ENCODE measurements at regions not wholly inside any gene's neighbourhood (a gene's known extent, or its start where the extent isn't known, plus 50 kb on each side); places are given as distances from the start of the nearest gene placed in this dataset.
A peak's percentile ranks its signal among the peaks of the same experiment; 100 is the strongest.
"Not testable (repeated sequence)": the region's sequence is repeated elsewhere in the genome, so short reads cannot be mapped to it uniquely, and the experiment has no call there.

DNA sequence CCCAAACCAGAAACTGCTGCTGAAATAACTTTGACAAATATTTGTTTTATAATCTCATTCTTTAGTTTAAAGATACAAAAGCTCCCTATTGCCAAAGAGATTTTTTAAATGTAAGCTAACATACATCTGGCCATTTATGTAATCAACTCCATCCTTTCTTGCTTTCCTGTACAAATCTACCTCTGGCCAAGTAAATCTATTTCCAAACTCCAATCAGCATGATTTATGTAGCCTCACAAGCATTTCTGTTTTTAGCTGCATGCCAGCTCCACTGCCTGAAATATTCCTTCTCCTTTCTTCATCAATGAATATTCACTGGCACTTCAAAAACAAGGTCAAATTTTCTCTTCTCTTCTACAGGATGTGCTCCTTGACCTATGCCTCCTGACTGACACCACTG, 80.0 kb downstream of the SHOX2 start:
- no peak for DNase-seq (ENCODE audit: low spot score)

DNA sequence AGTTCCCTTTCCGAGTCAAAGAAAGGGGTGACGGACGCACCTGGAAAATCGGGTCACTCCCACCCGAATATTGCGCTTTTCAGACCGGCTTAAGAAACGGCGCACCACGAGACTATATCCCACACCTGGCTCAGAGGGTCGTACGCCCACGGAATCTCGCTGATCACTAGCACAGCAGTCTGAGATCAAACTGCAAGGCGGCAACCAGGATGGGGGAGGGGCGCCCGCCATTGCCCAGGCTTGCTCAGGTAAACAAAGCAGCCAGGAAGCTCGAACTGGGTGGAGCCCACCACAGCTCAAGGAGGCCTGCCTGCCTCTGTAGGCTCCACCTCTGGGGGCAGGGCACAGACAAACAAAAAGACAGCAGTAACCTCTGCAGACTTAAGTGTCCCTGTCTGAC, 86.3 kb downstream of the SHOX2 start:
- DNase-seq (ENCODE audit: low spot score) = not testable (repeated sequence)

DNA sequence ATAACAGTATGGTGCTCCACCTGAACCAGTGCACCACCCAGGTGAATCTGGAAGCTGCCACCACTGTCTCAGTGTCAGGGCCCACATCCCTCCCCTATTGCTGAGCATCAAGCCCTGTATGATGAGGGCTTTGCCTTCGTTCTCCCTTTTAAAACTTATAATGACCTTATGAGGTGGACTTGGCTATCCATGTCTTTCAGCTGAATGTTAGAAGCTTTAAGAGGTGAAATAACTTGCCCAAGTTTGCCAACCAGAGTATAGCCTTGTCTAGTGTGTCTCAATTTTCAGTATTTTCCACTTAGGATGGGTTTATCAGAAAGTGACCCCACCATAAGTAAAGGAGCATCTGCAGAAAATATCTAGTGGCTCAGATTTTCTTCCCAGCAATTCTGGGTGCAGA, 87.8 kb downstream of the SHOX2 start:
- no peak for DNase-seq (ENCODE audit: low spot score)

DNA sequence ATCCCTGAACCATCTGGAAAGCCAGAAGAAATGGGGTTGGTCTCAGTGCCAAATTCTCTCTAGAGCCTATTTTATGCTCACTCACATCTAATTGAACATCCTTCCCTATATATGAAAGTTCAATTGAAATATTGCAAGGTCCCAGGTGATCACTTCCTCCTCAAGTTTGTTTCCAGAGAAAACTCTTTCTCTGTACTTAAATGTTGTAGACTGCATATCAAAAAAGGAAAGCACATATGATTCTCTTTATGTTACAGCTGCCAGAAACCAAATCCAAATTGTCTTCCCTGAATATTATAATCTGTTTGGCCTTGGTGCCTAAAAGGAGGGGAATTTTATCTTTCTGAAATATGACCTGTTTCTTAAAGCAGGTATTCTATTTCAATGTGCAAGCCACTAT, 93.3 kb downstream of the SHOX2 start:
- DNase-seq (ENCODE audit: low spot score) = no peak

DNA sequence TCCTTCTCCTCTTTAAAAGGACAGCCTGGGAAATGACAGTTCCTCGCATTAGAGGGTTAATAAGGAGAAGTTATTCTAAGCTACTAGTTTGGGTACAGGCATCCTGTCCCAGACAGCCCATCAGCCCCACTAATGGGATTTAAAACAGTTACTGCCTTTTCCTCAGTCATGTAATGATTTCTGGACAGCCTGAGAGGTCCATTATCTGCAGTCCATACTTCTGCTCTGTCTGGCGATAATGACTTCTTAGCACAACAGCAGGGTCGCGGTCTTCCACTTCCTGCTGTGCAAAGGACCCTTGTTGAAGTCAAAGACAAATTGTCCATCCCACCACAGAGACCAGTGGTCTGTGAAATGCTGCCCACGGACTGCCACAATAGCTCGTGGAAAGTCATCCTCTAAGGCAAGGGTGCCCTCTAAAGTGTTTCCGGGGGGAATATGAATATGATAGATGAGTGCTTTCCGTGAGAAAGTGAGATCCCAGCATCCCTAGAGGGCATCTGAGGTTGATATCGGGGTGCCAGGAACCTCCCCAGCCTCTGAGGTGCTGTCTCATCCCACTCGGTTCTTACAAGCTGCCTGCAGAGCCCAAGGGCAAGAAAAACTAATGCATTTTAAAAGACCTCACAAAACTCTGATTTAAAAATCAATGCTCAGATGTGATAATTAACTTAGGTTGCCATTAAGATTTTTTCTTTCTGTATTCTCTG, 100.7 kb downstream of the SHOX2 start:
- DNase-seq (ENCODE audit: low spot score) = peak; percentile 55

DNA sequence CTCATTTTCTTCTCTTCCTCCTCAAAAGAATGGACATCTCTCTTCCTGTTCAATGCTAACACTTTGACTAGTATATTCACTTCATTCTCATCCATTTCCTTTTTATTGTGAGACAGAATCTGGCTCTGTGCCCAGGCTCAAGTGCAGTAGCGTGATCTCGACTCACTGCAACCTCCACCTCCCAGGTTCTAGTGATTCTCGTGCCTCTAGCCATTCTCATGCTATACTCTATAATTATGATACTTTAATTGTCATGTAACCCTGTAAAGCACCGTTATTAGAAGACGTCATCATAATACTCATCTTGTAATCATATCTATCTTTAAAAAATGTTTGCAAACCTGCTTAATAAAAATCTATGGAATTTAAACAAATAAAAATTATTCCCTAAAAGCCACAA, 107.0 kb downstream of the SHOX2 start:
- no peak for DNase-seq (ENCODE audit: low spot score)

DNA sequence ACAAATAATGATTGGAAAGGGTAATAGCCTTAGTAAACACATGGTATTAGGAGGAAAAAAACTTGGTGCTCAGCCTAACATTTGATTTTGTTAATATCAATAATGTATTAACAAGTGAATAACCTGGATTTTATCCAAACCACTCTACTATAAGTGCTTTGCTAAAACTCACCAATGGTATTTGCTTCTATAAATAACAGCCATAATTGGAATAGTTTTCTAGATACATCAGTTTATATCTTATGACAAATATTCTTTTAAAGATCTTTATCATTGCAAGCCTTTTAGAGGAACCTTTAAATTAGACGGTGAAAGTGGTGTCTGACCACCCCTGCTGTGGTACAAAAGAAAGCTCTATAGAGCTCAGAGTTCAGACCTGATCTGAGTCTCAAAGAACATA, 123.9 kb downstream of the SHOX2 start:
- DNase-seq (ENCODE audit: low spot score) = no peak

DNA sequence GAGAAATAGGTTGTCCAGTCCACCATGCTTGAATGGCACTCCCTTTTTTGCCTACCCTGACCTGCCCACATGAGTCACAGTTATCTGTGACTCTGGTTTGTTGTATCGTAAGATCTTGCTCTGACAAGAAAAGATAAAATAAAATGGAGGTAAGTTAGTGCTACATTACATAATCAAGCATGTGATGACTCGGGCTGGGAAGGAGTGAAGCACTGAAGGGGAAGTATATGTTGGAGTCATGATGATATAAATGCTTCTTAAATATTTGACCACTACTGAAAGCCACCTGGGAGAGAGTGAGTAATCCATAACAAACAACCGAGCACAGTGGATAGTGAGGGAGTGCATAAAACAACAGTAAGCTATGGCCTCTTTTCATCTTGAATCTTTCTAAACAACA, 124.4 kb downstream of the SHOX2 start:
- DNase-seq (ENCODE audit: low spot score) = no peak

DNA sequence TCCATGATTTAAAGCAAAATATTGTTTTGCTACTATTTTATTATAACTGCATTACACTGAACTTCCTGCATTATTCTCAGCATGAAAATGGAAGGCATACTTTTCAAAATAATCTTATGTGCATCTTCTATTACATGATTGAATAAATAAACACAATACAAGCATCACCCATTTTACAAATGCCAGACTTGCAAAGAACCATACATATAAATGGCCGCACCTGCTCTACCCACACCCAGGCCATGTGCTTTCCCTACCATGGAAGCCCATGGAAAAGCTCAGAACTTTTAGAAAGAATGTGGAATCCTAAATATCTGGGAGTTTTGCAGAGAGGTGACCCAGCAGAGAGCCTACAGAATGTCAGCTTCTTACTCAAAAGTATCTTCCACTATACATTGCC, 127.2 kb downstream of the SHOX2 start:
- no peak for DNase-seq (ENCODE audit: low spot score)

DNA sequence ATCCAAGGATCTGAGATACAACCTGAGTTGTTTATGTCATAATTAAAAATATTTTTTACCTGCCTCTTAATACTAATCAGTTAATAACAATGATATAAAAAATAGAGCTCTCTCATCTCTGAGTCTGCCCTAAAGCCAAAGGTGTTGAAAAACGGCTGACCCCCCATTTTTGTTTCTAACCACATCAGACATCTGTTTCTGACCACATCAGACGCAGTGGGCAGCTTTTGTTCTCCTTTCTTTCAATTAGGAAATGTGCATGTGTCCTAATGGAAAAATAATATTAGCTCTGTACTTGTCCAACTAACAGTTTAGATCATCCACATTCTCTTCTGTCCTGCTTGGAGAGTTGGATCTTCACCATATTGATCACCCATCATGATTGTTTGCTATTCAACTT, 144.6 kb downstream of the SHOX2 start:
- no peak for DNase-seq (ENCODE audit: low spot score)

DNA sequence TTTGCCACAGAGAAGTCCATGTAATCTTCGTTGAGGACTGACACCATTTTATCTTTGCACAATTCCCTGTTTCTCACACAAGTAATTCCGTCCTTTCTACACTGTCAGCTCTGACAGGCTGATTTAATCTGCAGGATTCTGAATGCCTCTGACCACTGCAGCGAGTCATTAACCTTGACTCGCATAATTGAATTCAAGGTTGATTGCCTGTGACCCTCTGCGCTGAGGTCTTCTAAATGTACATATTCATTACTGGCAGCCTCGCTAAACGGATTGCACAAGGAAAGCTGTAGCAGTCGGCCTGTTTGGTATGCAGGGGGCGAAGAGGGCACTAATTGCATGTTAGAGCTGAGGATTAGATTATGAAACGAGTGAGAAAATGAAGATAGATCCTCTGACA, 147.8 kb downstream of the SHOX2 start:
- peak; percentile 80 for DNase-seq (ENCODE audit: low spot score)

DNA sequence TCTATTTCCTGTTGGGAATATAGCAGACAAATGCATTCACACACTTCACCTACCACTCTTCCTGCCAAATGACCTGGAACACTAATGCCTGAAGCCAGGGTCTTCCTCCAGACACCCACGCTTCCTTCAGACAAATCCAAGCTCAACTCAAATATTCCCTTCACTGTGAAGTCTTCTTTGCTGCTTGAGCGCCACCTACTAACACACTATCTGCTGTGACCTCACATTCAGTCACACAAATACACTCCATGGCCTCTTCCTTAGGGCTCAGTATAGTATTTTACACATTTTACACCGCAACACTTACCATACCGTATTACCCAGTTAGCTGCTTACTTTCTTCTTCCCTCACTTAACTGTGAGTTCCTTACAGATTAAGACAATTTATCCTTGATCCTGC, 149.4 kb downstream of the SHOX2 start:
- DNase-seq (ENCODE audit: low spot score) = no peak

DNA sequence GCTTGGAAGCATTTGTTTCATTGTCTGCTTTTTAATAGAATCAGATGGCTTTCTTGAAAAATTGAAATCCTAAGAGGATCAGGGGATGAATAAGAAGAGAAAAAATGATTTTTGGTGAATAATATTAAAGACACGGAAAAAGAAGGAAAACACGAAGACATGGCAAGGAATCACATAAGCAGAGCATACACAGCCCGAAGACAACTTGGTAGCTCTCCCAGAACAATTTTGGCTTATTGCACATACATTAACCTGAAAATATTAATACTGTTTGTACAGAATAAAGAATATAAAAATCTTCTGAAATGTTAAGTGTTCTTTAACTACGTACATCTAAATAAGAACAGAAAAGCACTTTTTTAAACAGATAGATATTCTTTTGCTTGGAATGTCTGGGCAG, 150.0 kb downstream of the SHOX2 start:
- DNase-seq (ENCODE audit: low spot score) = no peak

DNA sequence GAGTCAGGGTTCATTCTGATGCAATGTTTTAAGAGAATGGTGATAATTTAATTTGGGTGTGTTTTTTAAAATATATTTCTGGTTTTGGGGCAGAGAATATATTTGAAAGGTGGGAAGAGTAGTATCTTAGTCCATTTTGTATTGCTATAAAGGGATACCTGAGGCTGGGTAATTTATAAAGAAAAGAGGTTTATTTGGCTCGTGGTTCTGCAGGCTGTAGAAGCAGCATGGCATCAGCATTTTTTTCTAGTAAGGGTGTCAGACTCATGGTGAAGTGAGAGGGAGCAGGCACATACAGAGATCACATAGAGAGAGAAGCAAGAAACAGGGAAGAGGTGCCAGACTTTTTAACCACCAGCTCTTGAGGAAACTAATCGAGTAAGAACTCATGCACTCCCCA, 152.7 kb downstream of the SHOX2 start:
- DNase-seq (ENCODE audit: low spot score) = no peak

DNA sequence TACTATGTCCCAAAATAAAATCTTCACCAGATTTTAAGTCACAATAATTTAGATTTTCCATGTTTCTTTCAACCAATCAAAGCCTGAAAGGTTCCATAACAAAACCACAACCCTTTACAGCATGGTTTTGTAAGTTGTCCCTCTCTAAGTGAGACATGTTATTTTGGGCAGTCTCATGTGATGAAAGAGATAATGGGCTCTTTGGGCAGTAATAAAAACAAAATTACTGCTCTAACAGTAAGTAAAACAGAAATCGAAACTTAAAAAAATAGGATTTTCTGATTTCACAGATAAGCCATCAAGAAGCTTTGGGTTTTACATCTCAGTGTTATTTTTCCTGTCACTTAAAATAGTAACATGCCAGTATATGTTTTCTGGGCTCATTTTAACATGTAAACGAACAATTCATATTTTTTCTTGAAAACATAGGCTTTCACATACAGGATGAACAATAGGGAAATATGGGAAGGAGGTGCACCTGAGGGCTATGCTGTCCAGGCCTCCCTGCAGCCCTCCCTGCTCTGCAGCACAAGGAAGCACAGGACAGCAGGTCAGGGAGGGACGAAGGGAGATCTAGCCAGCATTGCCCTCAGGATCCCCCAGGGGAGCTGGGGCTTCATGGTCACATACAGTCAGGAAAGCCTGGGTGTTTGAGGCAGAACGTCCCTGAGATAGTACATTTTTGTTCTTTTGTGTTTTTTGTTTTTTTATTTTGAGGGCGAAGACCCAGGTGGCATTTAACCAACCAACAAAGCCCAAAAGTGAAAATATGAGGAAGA, 157.4 kb downstream of the SHOX2 start:
- DNase-seq (ENCODE audit: low spot score) = peak; percentile 40

DNA sequence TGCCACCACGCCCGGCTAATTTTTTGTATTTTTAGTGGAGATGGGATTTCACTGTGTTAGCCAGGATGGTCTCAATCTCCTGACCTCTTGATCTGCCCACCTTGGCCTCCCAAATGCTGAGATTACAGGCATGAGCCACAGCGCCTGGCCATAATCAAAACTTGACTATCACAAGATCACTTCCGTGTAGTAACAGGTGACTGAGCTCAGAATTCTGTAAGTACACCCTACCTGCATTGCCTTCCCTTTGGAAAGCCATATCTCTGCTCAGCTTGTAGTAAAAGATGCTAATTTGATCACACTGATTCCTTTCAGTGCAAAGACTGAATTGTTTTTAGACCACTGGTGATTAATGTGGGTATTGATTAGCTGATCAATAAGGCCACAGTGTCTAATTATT, 167.1 kb downstream of the SHOX2 start:
- no peak for DNase-seq (ENCODE audit: low spot score)

DNA sequence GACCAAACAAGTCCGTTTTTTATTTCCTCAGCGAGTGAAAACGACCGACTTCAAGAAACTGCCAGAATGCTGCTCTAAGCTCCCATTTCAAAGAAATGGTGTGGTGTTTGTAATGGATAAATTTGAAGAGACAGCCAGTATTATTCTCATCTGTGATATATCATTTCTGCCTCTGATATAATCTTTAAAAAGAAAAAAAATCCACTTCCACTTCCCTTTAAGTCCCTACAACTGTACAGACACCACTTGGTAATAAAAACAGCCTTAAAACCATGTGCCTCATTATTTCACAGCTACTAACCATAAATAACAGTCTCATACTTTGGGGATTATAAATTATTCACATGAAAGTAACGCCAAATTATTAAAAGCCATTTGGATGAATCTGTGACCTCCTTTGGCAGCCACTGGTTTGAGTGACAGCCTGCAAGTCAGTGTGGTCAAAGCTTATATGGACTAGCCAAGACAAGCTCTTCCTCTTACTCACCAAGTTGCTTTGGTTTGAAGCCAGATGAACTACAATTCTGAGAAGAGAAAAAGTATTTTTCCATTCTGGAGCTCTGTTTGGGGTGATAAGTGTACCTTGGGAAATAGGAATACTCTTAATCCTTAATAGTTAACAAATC, 168.0 kb downstream of the SHOX2 start:
- no peak for DNase-seq (ENCODE audit: low spot score)

DNA sequence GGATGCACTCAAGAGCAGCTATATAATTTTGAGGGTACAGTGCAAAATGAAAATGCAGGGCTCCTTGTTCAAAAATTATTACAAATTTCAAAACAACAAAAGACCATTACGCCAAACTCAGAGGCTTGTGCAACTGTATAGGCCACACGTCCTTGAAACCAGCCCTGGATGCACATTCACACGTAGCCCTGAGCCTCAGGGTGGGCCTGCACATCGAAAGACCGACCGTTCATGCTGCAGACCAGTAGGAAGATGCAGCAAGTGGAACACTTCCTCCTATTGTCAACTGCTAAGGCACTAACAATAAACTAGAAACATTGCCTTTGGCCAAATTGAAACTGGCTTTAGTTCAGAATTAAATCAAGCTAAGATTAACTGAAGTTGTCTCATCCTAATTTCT, 174.7 kb downstream of the SHOX2 start:
- no peak for DNase-seq (ENCODE audit: low spot score)

DNA sequence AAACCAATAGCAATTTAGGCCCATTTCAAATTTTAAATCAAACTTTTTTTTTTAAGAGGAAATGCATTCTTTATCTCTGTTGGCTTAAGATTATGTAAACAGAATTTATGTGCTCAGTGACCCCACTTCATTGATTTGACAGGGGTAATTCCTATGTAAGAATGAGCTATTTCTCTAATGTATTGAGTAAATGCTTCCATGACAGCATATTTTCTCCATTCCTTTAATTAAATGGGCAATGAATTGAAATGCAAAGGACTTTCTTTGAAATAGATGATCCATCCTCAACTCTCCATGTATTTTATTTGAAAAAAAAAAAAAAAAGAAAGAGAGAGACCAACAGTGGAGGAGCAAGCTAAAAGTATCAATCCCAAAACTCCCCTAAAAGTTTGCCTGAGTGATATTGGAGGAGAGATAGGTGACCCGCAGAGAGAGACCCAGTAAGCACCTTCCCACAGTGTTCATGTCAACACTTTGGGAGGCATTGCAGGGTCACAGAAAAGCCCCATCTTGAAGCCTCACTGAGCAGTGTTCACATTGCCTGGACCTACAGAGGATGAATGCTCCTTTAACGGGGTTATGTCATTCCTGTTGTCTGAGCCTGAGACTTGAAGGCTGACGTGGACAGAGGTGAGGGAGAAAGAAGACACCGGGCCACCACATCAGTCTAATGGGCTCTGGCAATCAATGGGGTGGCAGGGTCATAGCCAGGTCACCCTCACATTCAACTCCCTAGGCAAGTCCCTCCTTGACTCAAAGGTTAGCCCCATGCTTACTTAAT, 176.0 kb downstream of the SHOX2 start:
- DNase-seq (ENCODE audit: low spot score) = no peak

DNA sequence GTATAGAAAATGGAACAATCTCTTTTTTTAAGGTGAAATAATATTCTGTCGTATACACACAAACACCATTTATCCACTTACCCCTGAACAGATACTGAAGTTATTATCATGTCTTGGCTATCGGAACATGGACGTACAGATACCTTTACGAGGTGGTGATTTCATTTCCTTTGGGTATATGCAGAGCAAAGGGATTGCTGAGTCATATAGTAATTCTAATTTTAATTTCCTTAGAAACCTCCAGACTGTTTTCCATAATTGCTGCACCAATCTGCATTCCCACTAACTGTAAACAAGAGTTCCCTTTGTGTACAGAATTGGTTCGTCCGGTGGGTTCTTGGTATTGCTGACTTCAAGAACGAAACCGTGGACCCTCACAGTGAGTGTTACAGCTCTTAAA, 179.4 kb downstream of the SHOX2 start:
- DNase-seq (ENCODE audit: low spot score) = no peak

DNA sequence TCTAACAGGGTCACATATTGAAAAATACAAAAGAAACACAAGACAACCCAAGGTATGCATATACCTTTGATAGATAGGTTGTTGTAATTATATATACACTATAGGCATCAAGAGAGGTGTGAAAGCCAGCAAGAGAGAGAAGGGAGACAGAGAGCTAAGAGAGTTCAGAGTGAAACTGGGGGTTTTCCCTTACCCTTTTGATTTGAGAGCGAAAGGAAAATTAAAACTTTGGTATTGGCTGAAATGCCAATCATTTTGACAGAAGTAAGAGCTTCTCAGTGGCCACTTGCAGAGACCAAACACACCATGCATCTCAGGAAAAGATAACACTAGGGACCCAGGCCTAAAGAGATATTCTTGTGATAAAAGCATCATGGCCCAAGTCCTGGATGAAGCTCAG, 183.6 kb downstream of the SHOX2 start:
- no peak for DNase-seq (ENCODE audit: low spot score)

DNA sequence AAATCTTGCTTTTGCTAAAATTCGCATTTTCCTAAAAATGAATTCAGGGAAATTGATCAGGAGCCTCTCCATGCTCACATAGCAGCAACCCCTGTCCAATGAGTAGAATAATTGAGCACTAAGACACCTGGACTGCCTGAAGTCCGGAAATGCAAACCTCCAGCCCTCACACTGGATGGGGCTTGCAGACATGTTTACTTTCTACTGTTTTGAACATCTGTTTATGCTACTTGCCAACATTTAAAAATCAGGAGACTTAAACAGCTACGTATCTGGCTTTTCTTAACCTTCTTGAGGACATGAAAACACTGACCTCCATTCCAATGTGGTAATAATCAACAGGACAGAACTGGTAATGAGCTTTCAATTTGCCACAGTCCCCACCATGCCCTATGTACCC, 184.4 kb downstream of the SHOX2 start:
- DNase-seq (ENCODE audit: low spot score) = no peak
